Keratinocyte (primary cell): ENCODE measurements at regions not wholly inside any gene's neighbourhood (a gene's known extent, or its start where the extent isn't known, plus 50 kb on each side); places are given as distances from the start of the nearest gene placed in this dataset.

Experiments
- EZH2 ChIP-seq: IDR thresholded peaks from one replicate; pipeline ENCODE4 v1.6.1; 2012; ENCODE audit warnings: inconsistent platforms, mild to moderate bottlenecking, low read length, moderate library complexity
- TF ChIP-seq, protein P1 (sequence below), 3 experiments: IDR thresholded peaks in 1 of 3; conservative IDR thresholded peaks in 1 of 3; optimal IDR thresholded peaks in 1 of 3; 2 replicates in 2 of 3; 3 replicates in 1 of 3; pipeline versions ENCODE3 to v1.5.1; 2011; ENCODE audit warnings: low read length in 3 of 3, mild to moderate bottlenecking in 3 of 3, moderate library complexity in 2 of 3, control low read depth in 1 of 3, inconsistent platforms in 1 of 3; ENCODE audit not compliant: insufficient read depth in 2 of 3; ENCODE audit errors: extremely low read depth in 1 of 3

DNA sequence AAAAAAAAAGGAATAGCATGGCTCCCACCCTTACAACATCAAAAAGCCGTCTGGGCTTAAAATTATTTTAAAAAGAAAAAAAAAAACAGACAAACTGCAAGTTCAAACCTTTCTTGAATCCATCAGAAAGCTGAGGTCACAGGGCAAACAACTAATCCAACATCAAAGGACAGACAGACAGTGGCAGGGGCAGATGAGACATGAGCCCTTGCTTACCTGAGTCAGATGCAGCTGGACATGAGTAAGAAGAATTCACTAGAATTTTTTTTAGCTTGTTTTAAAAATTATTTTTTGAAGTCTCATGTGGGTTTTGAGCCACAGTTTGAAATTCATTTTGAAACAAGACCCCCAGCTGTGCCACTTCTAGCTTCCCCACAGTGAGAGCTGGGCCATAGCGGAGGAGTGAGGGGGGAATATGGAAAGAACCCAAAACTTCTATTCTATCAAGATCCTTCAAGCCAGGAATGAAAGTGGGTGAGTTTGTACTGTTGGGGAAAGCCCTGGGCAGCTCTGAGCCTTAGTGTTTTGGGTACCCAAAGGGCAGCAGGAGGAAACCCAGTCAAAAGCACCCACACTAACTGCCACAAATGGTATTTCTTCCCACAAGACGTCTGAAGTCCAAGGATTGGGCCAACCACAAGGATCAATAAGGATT, 111.4 kb downstream of the ATXN3L start:
- TF ChIP-seq, protein P1, sequence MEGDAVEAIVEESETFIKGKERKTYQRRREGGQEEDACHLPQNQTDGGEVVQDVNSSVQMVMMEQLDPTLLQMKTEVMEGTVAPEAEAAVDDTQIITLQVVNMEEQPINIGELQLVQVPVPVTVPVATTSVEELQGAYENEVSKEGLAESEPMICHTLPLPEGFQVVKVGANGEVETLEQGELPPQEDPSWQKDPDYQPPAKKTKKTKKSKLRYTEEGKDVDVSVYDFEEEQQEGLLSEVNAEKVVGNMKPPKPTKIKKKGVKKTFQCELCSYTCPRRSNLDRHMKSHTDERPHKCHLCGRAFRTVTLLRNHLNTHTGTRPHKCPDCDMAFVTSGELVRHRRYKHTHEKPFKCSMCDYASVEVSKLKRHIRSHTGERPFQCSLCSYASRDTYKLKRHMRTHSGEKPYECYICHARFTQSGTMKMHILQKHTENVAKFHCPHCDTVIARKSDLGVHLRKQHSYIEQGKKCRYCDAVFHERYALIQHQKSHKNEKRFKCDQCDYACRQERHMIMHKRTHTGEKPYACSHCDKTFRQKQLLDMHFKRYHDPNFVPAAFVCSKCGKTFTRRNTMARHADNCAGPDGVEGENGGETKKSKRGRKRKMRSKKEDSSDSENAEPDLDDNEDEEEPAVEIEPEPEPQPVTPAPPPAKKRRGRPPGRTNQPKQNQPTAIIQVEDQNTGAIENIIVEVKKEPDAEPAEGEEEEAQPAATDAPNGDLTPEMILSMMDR (optimal IDR thresholded peaks at IDR 0.05 in 1 of 3, IDR thresholded peaks at IDR 0.05 in 1 of 3, conservative IDR thresholded peaks at IDR 0.05 in 1 of 3; ENCODE audit: extremely low read depth in 1 of 3, insufficient read depth in 2 of 3, low read length in 3 of 3): no peak
- no peak for TF ChIP-seq EZH2
